GM18502 (cell line): ENCODE measurements at regions not wholly inside any gene's neighbourhood (a gene's known extent, or its start where the extent isn't known, plus 50 kb on each side); places are given as distances from the start of the nearest gene placed in this dataset.
"Not testable (repeated sequence)": the region's sequence is repeated elsewhere in the genome, so short reads cannot be mapped to it uniquely, and the experiment has no call there.

Experiments
- ATAC-seq: cut with Tn5 transposase; IDR thresholded peaks from one replicate; pipeline ENCODE4 v1.9.1; 2021; ENCODE audit warnings: mild to moderate bottlenecking; ENCODE audit not compliant: unreplicated experiment, poor library complexity

DNA sequence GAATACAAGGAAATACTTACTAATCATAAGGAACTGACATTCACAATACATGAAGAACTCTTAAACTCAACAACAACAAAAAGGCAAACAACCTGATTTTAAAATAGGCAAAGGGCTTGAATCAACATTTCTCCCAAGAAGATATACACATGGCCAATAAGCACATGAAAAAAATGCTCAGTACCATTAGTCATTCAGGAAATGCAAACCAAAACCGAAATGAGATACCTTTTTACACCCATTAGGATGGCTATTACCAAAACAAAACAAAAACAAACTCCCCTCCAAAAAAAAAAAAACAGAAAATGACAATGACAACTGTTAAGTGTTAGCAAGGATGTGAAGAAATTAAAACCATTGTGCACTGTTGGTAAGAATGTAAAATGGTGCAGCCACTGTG lies 104.1 kb upstream of the ZNF462 start:
- peak; percentile 98 for ATAC-seq

DNA sequence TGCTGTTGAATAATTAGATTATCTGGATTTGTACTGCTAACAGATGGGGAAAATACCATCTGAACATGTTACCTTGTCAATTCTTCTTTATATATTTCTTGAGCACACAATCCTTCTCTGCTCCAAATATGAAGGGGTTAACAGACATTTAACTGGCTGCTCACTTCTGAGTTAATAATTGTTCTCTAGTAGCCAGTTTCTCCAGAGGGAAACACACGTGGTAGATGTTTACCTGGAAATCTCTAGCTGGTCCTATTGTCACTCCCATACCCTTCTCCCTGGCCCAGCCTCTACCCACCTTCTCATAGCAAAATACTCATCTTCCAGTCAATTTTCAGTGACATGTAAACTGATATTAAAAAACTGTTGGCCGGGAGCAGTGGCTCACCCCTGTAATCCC lies 101.5 kb upstream of the ZNF462 start:
- ATAC-seq = no peak

DNA sequence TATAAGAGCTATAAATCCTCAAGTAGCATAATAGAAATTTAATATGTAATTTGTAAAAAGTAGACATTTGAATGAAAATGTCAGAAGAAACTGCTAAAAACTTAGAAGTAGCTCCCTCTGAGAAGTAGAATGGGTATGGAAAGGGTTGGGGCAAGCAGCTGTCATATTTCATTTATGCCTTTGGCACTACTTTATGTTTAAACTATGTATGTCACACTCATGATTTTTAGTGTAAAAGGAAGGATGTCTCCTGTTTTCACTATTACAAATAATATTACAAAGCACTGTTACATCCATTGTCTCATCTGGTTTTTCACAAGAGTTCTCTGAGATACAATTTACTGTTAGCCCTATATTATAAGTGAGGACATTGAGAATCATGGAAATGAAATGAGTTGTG lies 96.3 kb upstream of the ZNF462 start:
- ATAC-seq = no peak

DNA sequence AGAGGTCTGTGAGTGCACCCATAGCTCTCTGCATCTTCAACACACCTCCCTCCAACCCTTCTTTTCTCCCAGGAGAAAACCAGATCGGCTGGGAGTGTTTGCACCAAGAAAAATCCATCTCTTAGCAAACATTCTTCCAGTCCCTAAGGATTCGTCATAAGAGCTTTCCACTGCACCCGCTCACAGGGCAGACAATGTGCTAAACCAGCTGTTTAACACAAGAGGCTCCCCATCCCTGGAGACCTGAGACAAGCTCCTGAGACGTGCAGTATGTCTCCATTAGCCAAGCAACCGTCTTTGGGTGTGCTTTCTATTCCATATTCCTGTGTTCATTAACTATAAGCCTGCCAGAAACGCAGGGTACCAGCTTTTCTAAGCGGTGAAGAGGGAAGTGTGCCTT lies 93.6 kb upstream of the ZNF462 start:
- ATAC-seq = no peak

DNA sequence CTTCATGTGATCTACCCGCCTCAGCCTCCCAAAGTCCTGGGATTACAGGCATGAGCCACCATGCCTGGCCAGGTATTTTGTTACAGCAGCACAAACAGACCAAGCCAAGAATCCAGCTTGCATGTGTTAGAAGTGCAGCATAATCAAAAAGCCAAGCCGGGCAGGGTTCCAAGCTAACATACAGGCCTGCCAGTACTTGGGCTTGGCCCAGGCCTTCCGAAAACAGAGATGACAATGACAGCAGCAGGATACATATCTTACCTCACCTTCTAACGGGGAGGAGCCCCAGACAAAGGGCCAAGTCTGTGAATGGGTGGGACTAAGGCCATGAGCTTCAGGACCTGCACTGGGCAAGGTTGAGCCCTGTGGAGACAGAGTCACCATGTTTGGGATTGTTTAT lies 91.4 kb upstream of the ZNF462 start:
- ATAC-seq = no peak

DNA sequence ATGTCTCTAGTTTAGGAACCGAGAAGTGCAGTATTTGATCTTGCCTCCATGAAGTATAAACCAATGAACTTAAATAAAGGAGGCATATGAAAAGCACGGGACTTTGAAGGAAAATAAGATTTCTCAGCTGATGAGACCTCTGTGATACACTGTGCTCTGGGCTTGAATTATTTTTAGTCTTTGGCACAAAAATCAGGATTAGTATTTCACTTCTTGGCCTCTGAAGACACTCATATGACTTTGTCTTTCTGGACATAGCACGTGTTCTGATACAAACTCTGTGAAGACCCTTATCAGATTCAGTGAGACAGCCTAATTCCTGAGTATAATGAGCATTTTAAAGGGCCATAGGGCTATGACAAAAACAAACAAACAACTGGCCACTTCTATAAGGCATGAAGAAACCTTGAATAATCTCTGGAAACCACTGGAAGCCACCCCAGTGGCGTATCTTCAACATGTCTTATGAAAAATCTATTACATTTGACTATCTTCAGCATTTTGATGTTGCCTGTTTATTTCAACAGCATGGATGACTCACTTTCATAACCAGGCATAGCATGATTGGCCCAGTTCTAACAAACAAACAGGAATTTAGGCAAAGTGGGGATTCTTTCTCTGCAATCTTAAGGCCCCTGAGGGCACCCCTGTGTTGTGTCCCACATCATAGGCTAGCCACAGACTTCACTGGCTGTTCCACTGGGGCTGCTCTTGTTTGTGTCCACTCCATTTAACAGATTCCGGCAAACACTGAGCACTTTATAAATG lies 90.3 kb upstream of the ZNF462 start:
- ATAC-seq = no peak

DNA sequence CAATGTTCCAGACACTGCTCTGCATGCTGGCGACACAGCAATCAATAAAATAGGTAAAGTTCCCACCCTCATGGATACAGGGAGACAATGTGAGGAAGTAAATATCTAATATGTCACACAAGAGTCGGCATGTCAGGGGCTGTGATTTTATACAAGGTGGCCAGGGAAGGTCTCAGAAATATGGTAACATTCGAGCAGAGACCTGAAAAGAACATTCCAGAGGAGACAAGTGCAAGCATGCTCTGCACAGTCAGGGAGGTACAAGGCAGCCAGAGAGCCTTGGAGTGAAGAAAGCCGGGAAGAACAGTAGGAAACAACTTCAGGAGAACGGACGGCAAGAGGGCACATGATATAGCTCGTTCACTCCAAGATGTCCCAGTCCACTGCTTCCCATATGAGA lies 89.2 kb upstream of the ZNF462 start:
- no peak for ATAC-seq

DNA sequence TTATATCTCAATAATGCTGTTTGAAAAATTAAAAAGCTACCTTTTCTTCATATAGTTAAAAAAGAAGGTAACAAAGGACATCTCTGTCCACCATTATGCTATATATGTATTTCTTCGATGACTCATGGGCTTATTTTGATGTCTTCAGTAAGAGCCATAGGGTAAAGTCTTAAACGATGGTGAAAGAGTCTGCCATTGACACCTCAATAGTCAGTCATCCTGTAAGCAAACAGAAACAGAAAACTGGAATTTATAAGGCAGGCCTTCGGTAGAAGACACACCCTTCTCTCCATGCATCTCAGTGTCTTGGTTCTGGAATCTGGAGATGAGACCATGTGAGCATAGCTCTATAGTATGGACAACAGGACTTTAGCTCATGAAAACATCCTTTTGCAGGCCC lies 87.0 kb upstream of the ZNF462 start:
- no peak for ATAC-seq

DNA sequence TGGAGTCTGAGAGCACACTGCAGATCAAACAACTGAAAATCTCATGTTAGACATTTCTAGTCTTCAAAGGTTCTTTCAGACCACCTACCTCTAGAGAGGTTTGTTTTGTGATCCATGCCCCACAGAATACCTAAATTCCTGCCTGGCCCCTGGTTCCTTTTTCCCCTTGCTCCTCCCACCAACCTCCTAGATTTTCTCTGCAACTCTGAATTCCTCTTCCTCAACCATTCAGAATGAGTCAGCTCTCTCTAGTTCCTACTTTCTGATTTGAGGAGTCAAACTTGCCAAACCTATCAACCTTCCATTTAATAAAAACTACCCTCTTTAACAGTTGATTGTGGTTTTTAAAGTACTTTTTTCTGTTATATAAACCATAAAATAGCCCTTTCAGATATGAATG lies 83.2 kb upstream of the ZNF462 start:
- ATAC-seq = no peak

DNA sequence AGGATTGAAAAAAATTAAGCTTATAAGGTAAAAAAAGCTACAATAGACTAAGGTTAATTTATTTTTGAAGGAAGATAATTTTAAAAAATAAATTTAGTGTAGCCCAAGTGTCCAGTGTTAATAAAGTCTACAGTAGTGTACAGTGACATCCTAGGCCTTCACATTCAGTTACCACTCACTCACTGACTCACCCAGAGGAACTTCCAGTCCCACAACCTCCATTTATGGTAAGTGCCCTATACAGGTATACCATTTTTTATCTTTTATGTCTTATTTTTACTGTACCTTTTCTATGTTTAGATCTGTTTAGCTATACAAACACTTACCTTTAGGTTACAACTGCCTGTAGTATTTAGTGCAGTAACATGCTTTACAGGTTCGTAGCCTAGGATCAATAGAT lies 79.8 kb upstream of the ZNF462 start:
- no peak for ATAC-seq

DNA sequence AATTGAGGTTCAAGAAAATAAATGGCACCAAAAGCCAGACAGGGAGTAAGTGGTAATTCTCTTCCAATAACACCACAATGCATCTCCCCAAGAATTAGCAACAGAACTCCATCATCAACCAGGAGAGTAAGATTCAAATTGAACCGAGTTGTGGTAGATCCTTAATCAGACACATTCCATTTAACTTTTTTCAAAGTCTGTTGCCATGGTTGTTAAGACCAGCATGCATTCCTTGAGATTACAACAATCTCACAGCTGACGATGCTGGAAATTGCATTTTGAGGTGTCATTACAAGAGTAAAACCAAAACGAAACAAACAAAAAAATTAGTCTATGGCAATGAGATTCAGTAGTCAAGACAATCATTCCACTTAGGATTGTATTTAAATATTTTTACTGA lies 78.9 kb upstream of the ZNF462 start:
- no peak for ATAC-seq

DNA sequence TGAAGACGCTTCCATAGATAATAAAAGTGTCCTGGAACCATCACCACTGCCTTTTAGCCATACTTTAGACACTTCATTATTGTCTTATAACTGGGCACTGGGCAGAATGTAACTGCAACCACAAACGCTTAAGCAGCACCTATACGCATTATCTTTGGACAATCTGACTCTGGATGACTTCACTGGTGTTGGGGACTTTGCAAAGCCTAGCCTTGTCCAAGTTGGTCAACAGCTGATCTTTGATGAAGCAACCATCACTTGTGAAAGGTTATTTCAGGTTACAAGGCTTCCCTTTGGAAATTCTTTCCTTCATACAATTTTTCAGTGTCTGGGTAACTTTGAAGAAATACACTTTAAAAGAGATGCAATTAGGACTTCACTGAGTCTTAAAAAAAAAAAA lies 77.8 kb upstream of the ZNF462 start:
- no peak for ATAC-seq

DNA sequence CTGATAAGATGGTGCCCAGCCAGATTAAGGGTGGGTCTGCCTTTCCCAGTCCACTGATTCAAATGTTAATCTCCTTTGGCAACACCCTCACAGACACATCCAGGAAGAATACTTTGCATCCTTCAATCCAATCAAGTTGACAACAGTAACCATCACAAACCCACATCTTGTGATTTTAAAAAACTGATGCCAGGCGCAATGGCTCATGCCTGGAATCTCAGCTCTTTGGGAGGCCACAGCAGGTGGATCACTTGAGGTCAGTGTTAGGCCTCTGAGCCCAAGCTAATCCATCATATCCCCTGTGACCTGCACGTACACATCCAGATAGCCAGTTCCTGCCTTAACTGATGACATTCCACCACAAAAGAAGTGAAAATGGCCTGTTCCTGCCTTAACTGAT lies 74.9 kb upstream of the ZNF462 start:
- ATAC-seq = not testable (repeated sequence)

DNA sequence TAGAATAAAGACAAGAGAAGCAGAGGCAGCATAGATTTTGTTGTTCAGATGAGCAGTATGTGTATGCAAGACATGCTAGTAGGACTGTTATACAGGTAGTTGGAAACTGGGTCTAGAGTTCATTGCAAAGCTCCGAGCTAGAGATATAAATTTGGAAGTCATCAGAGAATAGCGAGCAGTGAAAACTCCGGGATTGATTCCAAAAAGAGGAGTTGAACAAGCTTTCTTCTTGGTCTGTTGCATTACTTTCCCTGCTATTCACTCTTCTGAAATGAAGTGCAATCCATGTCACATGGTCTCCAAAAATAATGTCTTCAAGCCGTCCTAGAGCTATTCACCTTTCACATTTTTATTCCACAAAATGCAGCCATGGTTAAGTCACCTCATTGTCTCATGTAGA lies 67.9 kb upstream of the ZNF462 start:
- ATAC-seq = no peak

DNA sequence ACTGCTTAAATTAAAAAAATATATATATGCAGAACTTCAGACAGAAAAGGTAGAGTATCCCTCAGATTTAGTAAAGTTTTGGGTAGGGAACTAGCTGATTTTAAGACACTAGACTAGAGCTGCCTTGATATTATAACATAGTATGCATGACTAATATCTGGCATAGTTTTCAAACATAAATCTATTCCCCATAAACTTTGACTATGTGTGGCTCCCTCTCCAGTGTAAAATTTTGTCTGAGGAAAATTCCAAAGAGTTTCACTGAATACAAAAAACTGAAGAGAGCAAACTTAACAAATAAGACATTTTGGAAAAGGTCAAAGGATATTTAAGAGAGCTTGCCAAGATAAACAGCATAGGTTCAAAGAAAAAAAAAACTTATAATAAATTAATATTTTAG lies 66.2 kb upstream of the ZNF462 start:
- no peak for ATAC-seq

DNA sequence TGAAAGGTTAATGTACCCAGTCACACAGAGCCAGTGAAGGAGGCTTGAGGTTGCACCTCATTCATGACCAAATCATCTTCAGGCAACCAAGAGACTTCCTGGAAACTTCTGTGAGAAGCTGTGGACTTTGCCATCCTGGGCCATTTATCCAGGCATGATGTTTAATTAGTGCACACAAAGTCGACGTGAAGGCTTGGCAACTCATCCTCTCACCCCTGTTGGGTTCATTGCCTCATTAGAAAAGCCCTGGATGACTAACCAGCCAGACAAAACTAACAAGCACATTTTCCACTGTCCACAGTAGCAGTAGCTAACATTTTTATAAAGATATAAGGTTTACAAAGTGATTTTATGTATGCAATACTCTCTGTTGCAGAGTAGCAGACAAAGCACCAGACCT lies 65.7 kb upstream of the ZNF462 start:
- ATAC-seq = no peak

DNA sequence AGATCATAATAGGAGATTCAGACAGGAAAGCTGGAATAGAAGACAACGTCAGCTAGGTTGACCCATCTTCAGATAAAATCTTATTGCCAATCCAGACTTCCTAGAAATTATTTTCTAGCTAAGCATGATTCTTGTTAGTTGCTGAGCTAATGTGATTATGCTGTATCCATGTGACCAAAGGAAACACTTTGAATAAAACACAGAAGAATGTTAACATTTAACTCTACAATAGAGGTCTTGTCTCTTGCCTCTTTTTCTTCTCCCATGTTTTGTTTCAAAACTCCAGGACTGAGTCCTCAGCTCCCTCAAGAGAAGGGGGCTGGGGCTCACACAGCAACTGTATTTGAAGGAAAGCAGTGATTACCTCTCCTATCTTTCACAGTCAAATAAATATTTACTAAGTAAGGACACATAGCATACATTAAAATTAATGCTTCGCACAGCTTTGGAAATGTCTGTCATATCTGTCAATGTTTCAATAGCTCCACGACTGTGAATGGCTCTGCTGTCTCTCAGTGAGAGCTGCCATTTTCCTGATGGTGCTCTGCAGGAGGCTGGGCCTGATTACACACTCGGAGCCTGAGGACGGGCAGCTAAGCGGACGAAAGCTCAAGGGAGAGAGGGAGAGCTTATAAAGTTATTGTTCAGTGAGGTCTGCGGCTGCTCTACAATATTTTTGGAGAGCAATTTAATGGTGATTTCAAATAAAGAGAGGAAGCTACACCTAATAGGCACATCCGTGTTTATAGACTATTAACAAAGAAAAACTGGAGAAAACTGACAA lies 64.8 kb upstream of the ZNF462 start:
- no peak for ATAC-seq

DNA sequence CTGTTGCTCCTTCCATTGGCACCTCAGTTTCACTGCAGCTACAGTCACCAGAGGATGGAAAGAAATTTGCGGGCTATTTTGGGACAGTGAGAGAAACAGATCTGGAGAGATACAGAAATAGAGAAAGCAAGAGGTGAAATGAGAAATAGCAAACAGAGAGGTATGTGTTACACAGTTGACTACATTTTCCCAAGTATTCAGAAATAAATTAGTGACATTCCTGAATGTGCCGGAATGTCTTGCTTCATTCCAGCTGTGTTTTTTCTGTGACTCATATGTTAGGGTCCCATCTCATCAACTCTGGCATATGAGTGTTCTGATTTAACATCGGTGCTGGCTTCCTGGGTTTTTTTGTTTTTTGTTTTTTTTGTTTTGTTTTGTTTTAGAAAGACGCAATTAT lies 63.8 kb upstream of the ZNF462 start:
- no peak for ATAC-seq

DNA sequence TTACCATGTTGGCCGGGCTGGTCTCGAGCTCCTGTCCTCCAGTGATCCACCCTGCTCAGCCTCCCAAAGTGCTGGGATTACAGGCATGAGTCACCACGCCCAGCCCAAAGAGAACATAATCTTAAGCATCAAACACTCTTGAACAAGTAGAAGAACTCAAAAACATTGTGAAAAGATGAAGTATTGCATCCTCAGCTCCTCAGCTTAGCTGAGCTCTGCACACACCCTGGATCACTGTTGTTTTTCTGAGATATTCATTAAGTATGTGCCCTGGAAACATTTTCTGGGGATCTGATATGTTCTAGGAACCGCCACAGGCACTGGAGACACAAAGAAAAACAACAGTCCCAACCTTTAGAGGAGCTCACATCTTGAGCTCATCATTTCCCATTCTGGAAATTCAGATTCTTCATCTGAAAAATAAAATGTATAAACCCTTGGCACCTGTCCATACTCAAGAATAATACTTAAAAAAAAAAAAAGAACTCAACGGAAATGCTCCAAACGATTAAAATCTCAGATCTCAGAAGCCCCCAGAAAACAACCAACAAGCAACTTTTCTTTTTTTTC lies 62.2 kb upstream of the ZNF462 start:
- no peak for ATAC-seq

DNA sequence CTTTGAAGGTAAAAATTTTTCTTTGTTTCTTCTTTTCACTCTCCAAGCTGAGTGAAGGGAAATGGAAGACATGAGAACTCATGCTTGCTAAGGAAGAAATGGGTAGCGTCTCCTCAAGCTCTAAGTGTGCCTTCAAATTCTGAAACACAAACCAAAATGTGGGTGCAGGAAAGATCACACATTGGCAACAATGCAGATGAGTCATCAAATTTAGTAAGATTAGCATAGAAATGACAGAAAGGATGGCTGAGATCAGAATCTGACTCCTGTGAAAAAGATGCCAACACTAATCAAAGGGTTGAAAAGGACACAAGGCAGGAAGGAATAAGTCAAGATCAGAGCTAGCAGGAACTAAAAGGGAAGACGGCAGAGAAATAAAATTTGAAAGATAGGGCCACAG lies 61.1 kb upstream of the ZNF462 start:
- no peak for ATAC-seq
